GM23248 (cell line): ENCODE measurements at regions not wholly inside any gene's neighbourhood (a gene's known extent, or its start where the extent isn't known, plus 50 kb on each side); places are given as distances from the start of the nearest gene placed in this dataset.

ENCODE experiments used
- EZH2 ChIP-seq: fragments of 200-600 bp; sonication (generic); IDR thresholded peaks from 2 replicates; pipeline ENCODE4 v1.6.1; 2018; ENCODE audit warnings: antibody characterized with exemption, mild to moderate bottlenecking; ENCODE audit not compliant: insufficient read depth, poor library complexity, severe bottlenecking
- EZH2phosphoT487 ChIP-seq: fragments of 200-600 bp; sonication (generic); IDR thresholded peaks from 2 replicates; pipeline ENCODE4 v1.6.1; 2018; ENCODE audit warnings: antibody characterized with exemption, moderate library complexity, mild to moderate bottlenecking, low read depth; ENCODE audit not compliant: insufficient read depth

DNA sequence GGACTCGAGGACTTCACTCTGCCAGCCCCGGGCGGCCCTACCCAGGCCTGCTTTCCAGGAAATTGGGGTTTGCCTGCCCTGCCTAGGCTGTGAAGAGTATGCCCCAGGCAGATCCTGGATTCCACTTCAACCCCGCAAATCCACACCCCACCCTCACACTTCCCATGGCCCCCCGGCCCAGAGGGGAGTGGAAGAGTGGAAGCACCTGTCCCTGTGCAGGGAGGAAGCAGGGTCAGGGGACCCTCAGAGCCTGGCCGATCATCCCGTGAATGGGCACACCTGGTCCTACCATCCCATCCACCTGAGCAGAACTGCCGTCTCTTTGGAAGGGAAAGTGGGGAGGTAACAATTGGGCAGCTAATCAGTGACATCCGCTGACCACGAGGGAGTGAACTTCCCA lies 245.2 kb downstream of the EIPR1 start:
- no peak for TF ChIP-seq EZH2
- TF ChIP-seq EZH2phosphoT487: no peak
